NCI-H748 treated with DMSO at 0.1 percent for 48 hours (cell line): ENCODE measurements at regions not wholly inside any gene's neighbourhood (a gene's known extent, or its start where the extent isn't known, plus 50 kb on each side); places are given as distances from the start of the nearest gene placed in this dataset.
"Not testable (repeated sequence)": the region's sequence is repeated elsewhere in the genome, so short reads cannot be mapped to it uniquely, and the experiment has no call there.

Experiments
- DNase-seq: peaks from one replicate; lab custom pipeline; 2025; lab: John Stamatoyannopoulos, UW

- no peak for DNase-seq
Measured at GRCh38 chr6:94238868-94239267, 819.5 kb upstream of the EPHA7 start.

GRCh38 chr6:94227741-94228140, 808.4 kb upstream of the EPHA7 start:
- DNase-seq = peak; percentile 80

- no peak for DNase-seq
Measured at GRCh38 chr6:94217836-94218235, 798.5 kb upstream of the EPHA7 start.

- DNase-seq = no peak
Measured at GRCh38 chr6:94215552-94215951, 796.2 kb upstream of the EPHA7 start.

DNA sequence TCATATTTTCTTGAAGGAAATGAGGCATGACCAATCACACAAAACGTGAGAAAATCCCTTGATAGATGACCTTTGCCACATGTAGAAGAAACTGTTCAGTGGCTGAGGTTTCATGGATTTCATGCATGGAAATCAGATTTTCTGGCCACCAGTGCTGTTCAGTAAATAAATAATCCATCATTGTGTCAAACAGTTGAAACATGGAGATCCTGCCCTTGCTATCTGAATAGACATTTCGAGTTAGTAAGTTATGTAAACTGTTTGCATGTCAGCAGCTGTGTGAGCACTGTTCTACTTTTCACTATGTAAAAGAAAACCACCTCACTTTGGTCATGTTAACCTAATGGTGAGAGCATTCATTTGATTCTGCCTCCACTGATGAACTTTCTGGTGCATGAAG, 793.9 kb upstream of the EPHA7 start:
- no peak for DNase-seq

GRCh38 chr6:94196891-94197290, 777.5 kb upstream of the EPHA7 start:
- DNase-seq = no peak

DNA sequence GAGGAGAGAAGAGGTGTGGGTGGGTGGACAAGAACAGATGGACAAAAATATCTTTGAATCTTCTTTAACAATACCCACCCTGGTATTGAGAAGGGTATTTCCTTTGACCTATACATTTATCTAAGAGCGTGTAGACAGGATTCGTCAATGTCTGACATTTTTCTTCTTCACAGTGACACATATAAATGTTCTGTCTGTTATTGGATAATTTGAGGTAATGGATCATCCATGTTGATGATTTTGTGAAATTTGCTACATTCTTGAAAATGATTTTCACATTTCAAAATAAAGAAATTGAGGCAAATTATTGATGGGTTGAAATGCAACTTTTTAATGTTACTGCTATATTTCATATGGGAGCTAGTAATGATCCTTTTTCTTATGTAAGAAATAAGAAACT, 770.7 kb upstream of the EPHA7 start:
- no peak for DNase-seq

GRCh38 chr6:94184666-94185464, 765.5 kb upstream of the EPHA7 start:
- DNase-seq = no peak

GRCh38 chr6:94177429-94177828, 758.1 kb upstream of the EPHA7 start:
- DNase-seq = no peak

DNA sequence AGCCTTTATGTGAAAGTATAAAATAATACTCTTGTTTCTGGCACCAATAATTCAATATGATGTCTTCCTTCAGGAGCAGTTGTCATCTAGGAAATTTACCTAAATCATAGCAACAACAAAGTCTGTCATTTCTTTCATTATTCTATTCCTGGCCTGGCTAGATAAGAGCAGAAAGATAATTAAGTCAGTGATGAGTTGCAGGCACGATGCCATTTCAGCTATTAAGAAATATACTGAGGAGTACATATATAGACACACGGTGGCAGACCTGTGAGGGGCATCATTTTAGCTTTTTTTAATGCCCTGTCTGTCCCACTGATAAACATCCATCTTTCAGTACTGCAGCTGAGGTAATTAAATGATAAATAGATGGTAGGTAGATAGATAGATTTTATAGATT, 756.1 kb upstream of the EPHA7 start:
- no peak for DNase-seq

DNA sequence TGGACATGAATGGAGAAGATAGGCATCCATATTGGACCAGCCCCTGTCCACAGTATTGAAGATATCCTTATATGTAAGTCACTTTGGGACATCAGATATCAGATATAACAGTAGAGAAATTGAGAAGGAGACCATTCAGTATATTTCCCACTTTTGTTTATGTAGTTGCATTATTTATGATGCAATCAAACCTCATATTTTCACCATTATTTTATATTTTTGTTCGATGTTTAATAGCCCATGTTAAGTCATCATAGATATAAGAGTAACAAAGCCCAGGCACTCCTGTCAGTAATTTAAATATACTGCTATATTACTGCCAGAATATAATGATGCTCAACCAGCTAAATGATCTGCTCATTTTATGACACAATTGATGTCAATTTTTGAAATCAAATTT, 744.5 kb upstream of the EPHA7 start:
- no peak for DNase-seq

GRCh38 chr6:94150886-94151285, 731.5 kb upstream of the EPHA7 start:
- no peak for DNase-seq

- no peak for DNase-seq
Measured at GRCh38 chr6:94144807-94145206, 725.4 kb upstream of the EPHA7 start.

DNA sequence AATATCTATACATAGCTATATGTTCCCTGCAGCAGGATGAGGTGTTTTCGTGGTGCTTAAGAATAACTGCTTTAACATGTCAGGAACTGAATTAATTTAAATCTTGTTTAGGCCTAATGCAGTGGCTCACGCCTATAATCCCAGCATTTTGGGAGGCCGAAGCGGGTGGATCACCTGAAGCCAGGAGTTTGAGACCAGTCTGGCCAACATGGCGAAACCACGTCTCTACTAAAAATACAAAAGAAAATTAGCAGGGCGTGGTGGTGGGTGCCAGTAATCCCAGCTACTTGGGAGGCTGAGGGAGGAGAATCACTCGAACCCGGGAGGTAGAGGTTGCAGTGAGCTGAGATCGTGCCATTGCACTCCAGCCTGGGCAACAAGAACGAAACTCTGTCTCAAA, 717.8 kb upstream of the EPHA7 start:
- DNase-seq = not testable (repeated sequence)

- DNase-seq = no peak
Measured at GRCh38 chr6:94133106-94133505, 713.7 kb upstream of the EPHA7 start.

GRCh38 chr6:94131271-94131670, 711.9 kb upstream of the EPHA7 start:
- DNase-seq = no peak

- DNase-seq = no peak
Measured at GRCh38 chr6:94130478-94130877, 711.1 kb upstream of the EPHA7 start.

GRCh38 chr6:94129926-94130325, 710.6 kb upstream of the EPHA7 start:
- no peak for DNase-seq

DNA sequence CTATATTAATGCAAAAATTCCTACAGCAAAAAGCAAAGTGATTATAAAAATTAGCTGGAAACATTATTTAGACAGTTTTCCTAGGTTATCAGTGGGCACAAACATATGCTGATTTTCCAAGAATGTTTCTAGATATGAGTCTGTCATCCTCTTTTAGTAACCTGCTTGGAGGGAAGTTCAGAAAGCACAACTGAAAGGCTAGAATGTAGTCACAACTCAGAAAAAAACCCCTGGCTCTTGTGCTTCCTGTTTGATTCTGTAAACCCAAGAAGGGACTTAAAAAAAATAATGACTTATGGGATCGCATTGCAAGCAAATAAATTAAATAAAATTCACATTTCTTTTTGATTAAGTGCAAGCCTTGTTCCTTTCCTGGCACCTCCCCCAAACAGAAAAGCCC, 708.4 kb upstream of the EPHA7 start:
- no peak for DNase-seq

- DNase-seq = no peak
Measured at GRCh38 chr6:94124333-94124732, 705.0 kb upstream of the EPHA7 start.

DNA sequence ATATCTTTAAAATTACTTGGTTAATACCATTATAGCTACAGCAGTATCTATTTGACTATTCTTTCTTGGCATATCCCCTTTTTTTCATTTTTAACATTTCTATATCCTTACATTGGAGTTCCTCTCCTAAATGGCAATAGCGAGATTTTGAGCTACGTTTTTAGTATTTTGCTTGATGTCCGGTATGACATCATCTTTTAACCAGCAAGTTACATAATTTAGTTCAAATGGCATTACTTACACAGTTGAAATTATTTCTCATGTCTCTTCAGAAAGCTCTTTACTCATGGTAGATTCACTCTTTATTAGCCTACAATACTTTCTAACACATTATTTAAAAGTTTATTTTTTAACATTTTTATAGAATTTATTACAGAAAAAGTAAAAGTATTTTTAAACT, 701.7 kb upstream of the EPHA7 start:
- DNase-seq = no peak

DNA sequence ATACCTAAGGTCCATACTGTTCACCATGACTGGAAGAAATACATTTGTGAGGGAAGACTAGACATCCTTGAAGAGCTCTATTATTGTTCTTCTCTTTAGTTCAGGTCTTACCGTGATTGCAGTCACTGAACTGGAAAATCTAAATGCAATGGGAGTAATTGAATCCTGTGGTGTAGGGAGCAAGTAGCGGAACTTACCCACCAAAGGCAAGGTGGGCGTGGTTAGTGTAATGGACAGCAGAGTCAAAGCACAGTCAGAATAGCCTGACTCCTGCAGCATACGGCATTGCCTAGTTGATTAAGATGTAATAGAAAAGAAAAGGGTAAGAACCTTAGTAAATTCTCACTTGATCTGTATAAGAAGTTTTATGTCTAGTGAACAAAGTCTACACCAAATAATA, 679.7 kb upstream of the EPHA7 start:
- no peak for DNase-seq

- DNase-seq = no peak
Measured at GRCh38 chr6:94095961-94096360, 676.6 kb upstream of the EPHA7 start.

DNA sequence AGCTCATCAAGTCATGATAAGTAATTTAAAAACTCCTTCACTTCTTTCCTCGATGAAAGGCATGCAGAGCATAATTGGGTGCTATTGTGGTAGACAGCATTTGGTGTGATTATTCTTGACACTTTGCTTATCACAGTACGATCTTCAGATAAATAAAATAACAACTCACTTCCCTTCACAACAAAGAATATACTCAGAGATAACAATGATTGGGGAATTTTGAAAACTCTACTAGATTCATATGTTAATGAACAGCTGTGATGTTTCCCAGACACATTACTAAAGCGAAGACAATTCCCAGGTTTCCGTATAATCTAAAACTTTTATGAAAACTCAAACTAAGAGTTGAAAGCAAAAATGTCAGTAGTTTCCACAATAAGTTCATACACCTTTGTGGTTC, 670.6 kb upstream of the EPHA7 start:
- no peak for DNase-seq
